H9 (cell line): ENCODE measurements at regions not wholly inside any gene's neighbourhood (a gene's known extent, or its start where the extent isn't known, plus 50 kb on each side); places are given as distances from the start of the nearest gene placed in this dataset.

Experiments used
- DNase-seq: peaks from one replicate; pipeline ENCODE4 v3.0.0-alpha.2; 2017
- H2AFZ ChIP-seq: one replicate; pipeline ENCODE4 v1.6.1; 2013; ENCODE audit warnings: mild to moderate bottlenecking, low read length, control low read depth, moderate library complexity
- H2AK5ac ChIP-seq: 2 replicates; pipeline ENCODE4 v1.6.1; 2013; ENCODE audit warnings: low read length, control low read depth, mixed read lengths; ENCODE audit not compliant: insufficient read length
- H2BK120ac ChIP-seq: one replicate; pipeline ENCODE4 v1.6.1; 2013; ENCODE audit warnings: low read depth, mild to moderate bottlenecking, low read length, control low read depth, inconsistent platforms; ENCODE audit not compliant: poor library complexity, severe bottlenecking
- H2BK12ac ChIP-seq: 2 replicates; pipeline ENCODE4 v1.6.1; 2013; ENCODE audit warnings: low read length, control low read depth, mixed read lengths, low read depth; ENCODE audit not compliant: insufficient read length
- H2BK15ac ChIP-seq: 2 replicates; pipeline ENCODE4 v1.6.1; 2013; ENCODE audit warnings: low read depth, low read length, control low read depth
- H2BK20ac ChIP-seq: one replicate; pipeline ENCODE4 v1.6.1; 2013; ENCODE audit warnings: low read depth, mild to moderate bottlenecking, low read length, control low read depth, inconsistent platforms; ENCODE audit not compliant: poor library complexity, severe bottlenecking
- H2BK5ac ChIP-seq: 2 replicates; pipeline ENCODE4 v1.6.1; 2013; ENCODE audit warnings: low read length, control low read depth, mixed read lengths; ENCODE audit not compliant: insufficient read length
- H3K14ac ChIP-seq: 2 replicates; pipeline ENCODE4 v1.6.1; 2013; ENCODE audit warnings: low read length, control low read depth; ENCODE audit not compliant: insufficient read depth
- H3K18ac ChIP-seq: 2 replicates; pipeline ENCODE4 v1.6.1; 2013; ENCODE audit warnings: low read depth, mild to moderate bottlenecking, mixed read lengths, low read length, control low read depth; ENCODE audit not compliant: insufficient read length
- H3K23ac ChIP-seq: 2 replicates; pipeline ENCODE4 v1.6.1; 2013; ENCODE audit warnings: low read length, control low read depth, mixed read lengths, low read depth; ENCODE audit not compliant: insufficient read length
- H3K23me2 ChIP-seq: 2 replicates; pipeline ENCODE4 v1.6.1; 2013; ENCODE audit warnings: low read depth, mild to moderate bottlenecking, mixed read lengths, low read length, control low read depth; ENCODE audit not compliant: insufficient read length, poor library complexity, severe bottlenecking
- H3K27ac ChIP-seq: 2 replicates; pipeline ENCODE4 v1.5.1; 2013; ENCODE audit warnings: low read length, control low read depth, mixed read lengths, low read depth; ENCODE audit not compliant: insufficient read length
- H3K27me3 ChIP-seq: 2 replicates; pipeline ENCODE4 v1.6.1; 2013; ENCODE audit warnings: low read length, control low read depth, inconsistent platforms; ENCODE audit not compliant: insufficient read depth
- H3K4ac ChIP-seq: 2 replicates; pipeline ENCODE4 v1.6.1; 2013; ENCODE audit warnings: low read depth, mild to moderate bottlenecking, control low read depth, inconsistent platforms, low read length, moderate library complexity
- H3K4me1 ChIP-seq: 2 replicates; pipeline ENCODE4 v1.6.1; 2013; ENCODE audit warnings: low read length, control low read depth, inconsistent platforms; ENCODE audit not compliant: insufficient read depth
- H3K4me2 ChIP-seq: 2 replicates; pipeline ENCODE4 v1.6.1; 2013; ENCODE audit warnings: low read length, control low read depth, mixed read lengths; ENCODE audit not compliant: insufficient read length, insufficient read depth
- H3K56ac ChIP-seq: 2 replicates; pipeline ENCODE4 v1.6.1; 2013; ENCODE audit warnings: low read depth, mild to moderate bottlenecking, mixed read lengths, low read length, control low read depth; ENCODE audit not compliant: insufficient read length
- H3K79me1 ChIP-seq: 2 replicates; pipeline ENCODE4 v1.6.1; 2013; ENCODE audit warnings: low read depth, mild to moderate bottlenecking, moderate library complexity, low read length, control low read depth, inconsistent platforms; ENCODE audit not compliant: insufficient read depth, poor library complexity, severe bottlenecking
- H3K79me2 ChIP-seq: 2 replicates; pipeline ENCODE4 v1.6.1; 2013; ENCODE audit warnings: low read length, control low read depth, inconsistent platforms; ENCODE audit not compliant: insufficient read depth
- H3K9ac ChIP-seq: 2 replicates; pipeline ENCODE4 v1.6.1; 2013; ENCODE audit warnings: low read length, control low read depth, mixed read lengths; ENCODE audit not compliant: insufficient read length; ENCODE audit errors: extremely low read depth
- H3K9me3 ChIP-seq: one replicate; pipeline ENCODE4 v1.6.1; 2013; ENCODE audit warnings: low read depth, low read length, inconsistent platforms; ENCODE audit not compliant: control insufficient read depth
- H3T11ph ChIP-seq: one replicate; pipeline ENCODE4 v1.6.1; 2013; ENCODE audit warnings: mild to moderate bottlenecking, low read length, control low read depth, inconsistent platforms
- H4K20me1 ChIP-seq: one replicate; pipeline ENCODE4 v1.6.1; 2013; ENCODE audit not compliant: control insufficient read depth, insufficient read length, insufficient read depth
- H4K5ac ChIP-seq: 2 replicates; pipeline ENCODE4 v1.6.1; 2013; ENCODE audit warnings: low read depth, mild to moderate bottlenecking, mixed read lengths, low read length, control low read depth; ENCODE audit not compliant: insufficient read length
- H4K8ac ChIP-seq: replicated peaks from 2 replicates; pipeline ENCODE4 v1.6.1; 2013; ENCODE audit warnings: low read length, control low read depth, mixed read lengths, low read depth; ENCODE audit not compliant: insufficient read length
- H4K91ac ChIP-seq: 2 replicates; pipeline ENCODE4 v1.6.1; 2013; ENCODE audit warnings: low read depth, mild to moderate bottlenecking, moderate library complexity, mixed read lengths, low read length, control low read depth; ENCODE audit not compliant: insufficient read length
- H3K27ac Mint-ChIP-seq, 3 experiments: 2 replicates in 2 of 3; 3 replicates in 1 of 3; pipeline ENCODE4 v1.8.0; 2020 to 2021; ENCODE audit warnings: mixed read lengths in 3 of 3, mild to moderate bottlenecking in 1 of 3, moderate library complexity in 1 of 3
- H3K27me3 Mint-ChIP-seq: 2 replicates; pipeline ENCODE4 v1.8.0; 2021; ENCODE audit warnings: low read depth, mild to moderate bottlenecking, moderate library complexity, mixed read lengths
- H3K36me3 Mint-ChIP-seq, 3 experiments: 2 replicates in 2 of 3; 3 replicates in 1 of 3; pipeline ENCODE4 v1.8.0; 2020 to 2021; ENCODE audit warnings: low read depth in 3 of 3, mixed read lengths in 3 of 3; ENCODE audit not compliant: insufficient read depth in 1 of 3
- H3K4me1 Mint-ChIP-seq, 2 experiments: 2 replicates each; pipeline ENCODE4 v1.8.0; 2020; ENCODE audit warnings: mixed read lengths in 2 of 2
- H3K4me3 Mint-ChIP-seq, 2 experiments: 2 replicates in 1 of 2; 3 replicates in 1 of 2; pipeline ENCODE4 v1.8.0; 2020 to 2021; ENCODE audit warnings: mild to moderate bottlenecking in 2 of 2, mixed read lengths in 2 of 2, moderate library complexity in 1 of 2
- H3K9me3 Mint-ChIP-seq, 2 experiments: 2 replicates in 1 of 2; 3 replicates in 1 of 2; pipeline ENCODE4 v1.8.0; 2020; ENCODE audit warnings: mild to moderate bottlenecking in 2 of 2, mixed read lengths in 2 of 2, moderate library complexity in 1 of 2
- CTCF ChIP-seq: fragments of 200-600 bp; sonication (generic); conservative IDR thresholded peaks from 3 replicates; pipeline ENCODE4 v1.8.0; 2021; ENCODE audit warnings: antibody characterized with exemption, mild to moderate bottlenecking
- WGBS: extraction: QIAGEN DNeasy Blood & Tissue Kit; methylation state at CpG from one replicate; pipeline ENCODE4 v1.1.7; 2013; ENCODE audit warnings: missing lambda C conversion rate, low lambda C conversion rate, mixed read lengths; ENCODE audit not compliant: insufficient read length; ENCODE audit errors: extremely low coverage; 5-methylcytosine and 5-hydroxymethylcytosine counted together

GRCh38 chr2:213214209-213214608, 62.8 kb upstream of the IKZF2 start:
- peaks cover 0 to 6% of the 10 kb centered on the region in 2 experiments; a peak in 2 of 5 replicates for H3K9me3 Mint-ChIP-seq
- no peak overlapping the region for H4K8ac ChIP-seq
- peaks cover 0 to 5% (median 0%) of the 10 kb centered on the region in 3 experiments; a peak in 1 of 7 replicates for H3K36me3 Mint-ChIP-seq
- no peak for DNase-seq
- H3K14ac ChIP-seq, result no peak overlapping the region
- H4K20me1 ChIP-seq, result no peaks in the 10 kb centered on the region
- H4K91ac ChIP-seq, result no peak overlapping the region
- no peak overlapping the region for H2BK20ac ChIP-seq
- WGBS, result no CpG with 5 or more reads among the region's 10 CpGs
- no peaks in the 10 kb centered on the region for H3K4me1 ChIP-seq
- H3K23ac ChIP-seq, result no peak overlapping the region
- no peak overlapping the region for H2BK15ac ChIP-seq
- no peak overlapping the region for H2AK5ac ChIP-seq
- H3K4me1 Mint-ChIP-seq, result no peaks in the 10 kb centered on the region
- H3K27me3 Mint-ChIP-seq, result no peaks in the 10 kb centered on the region
- no peak for TF ChIP-seq CTCF
- H3K9me3 ChIP-seq, result no peaks in the 10 kb centered on the region
- no peak overlapping the region for H3T11ph ChIP-seq
- no peaks in the 10 kb centered on the region for H3K23me2 ChIP-seq
- no peak overlapping the region for H3K4me2 ChIP-seq
- no peaks in the 10 kb centered on the region for H3K27me3 ChIP-seq
- H3K27ac Mint-ChIP-seq, result no peak overlapping the region
- no peak overlapping the region for H3K9ac ChIP-seq
- H3K27ac ChIP-seq, result no peak overlapping the region
- H2BK12ac ChIP-seq, result no peak overlapping the region
- no peak overlapping the region for H3K4ac ChIP-seq
- no peak overlapping the region for H3K56ac ChIP-seq
- no peaks in the 10 kb centered on the region for H3K79me2 ChIP-seq
- no peak overlapping the region for H2AFZ ChIP-seq
- H2BK5ac ChIP-seq, result no peak overlapping the region
- H2BK120ac ChIP-seq, result no peak overlapping the region
- no peaks in the 10 kb centered on the region for H3K79me1 ChIP-seq
- H3K4me3 Mint-ChIP-seq, result no peak overlapping the region
- H4K5ac ChIP-seq, result no peak overlapping the region
- H3K18ac ChIP-seq, result no peak overlapping the region
